ENCODE measurements at regions not wholly inside any gene's neighbourhood (a gene's known extent, or its start where the extent isn't known, plus 50 kb on each side); places are given as distances from the start of the nearest gene placed in this dataset.

DNA sequence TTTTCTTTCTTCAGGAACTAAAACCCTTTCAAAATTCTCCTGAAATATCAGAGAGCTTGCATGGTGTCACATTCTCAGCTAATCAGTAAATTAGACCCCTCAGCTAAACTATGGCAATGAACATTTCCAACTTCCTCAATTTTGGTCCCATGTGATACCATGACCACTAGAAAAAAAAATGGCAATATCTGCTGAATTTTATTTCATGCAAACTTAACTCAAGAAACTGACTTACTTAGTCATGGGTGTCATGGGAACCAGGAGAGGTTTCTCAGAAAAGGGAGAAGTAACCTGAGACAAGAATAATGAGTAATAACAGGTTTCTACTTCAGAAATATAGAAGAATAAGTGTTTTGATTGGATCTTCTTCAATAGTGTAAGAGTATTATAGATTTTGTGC is 784.6 kb upstream of the ALCAM start:
- ATAC-seq (no peak), FAIRE-seq (no peak), DNase-seq (ENCODE audit: low read depth in 1 of 2, low spot score in 1 of 2) (no peak)
- no peak overlapping the region for H3K4me2 ChIP-seq
- ChIA-PET CTCF (no interaction called here), POLR2A (no interaction called here)
- TF ChIP-seq, protein P1, sequence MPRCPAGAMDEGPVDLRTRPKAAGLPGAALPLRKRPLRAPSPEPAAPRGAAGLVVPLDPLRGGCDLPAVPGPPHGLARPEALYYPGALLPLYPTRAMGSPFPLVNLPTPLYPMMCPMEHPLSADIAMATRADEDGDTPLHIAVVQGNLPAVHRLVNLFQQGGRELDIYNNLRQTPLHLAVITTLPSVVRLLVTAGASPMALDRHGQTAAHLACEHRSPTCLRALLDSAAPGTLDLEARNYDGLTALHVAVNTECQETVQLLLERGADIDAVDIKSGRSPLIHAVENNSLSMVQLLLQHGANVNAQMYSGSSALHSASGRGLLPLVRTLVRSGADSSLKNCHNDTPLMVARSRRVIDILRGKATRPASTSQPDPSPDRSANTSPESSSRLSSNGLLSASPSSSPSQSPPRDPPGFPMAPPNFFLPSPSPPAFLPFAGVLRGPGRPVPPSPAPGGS (IDR thresholded peaks at IDR 0.05): no peak
- TF ChIP-seq POLR2AphosphoS2 (conservative IDR thresholded peaks at IDR 0.05; ENCODE audit: low read length): no peak
- TF ChIP-seq CBX2 (IDR thresholded peaks at IDR 0.05; ENCODE audit: borderline replicate concordance, low read depth): no peak
- TF ChIP-seq FOXS1 (CRISPR knock-in tag; IDR thresholded peaks at IDR 0.05): no peak
- TF ChIP-seq HOXB5 (CRISPR knock-in tag; IDR thresholded peaks at IDR 0.05): no peak
- no peak for TF ChIP-seq GATA3 (IDR thresholded peaks at IDR 0.05; ENCODE audit: borderline replicate concordance)
- TF ChIP-seq CBX8 (IDR thresholded peaks at IDR 0.05): no peak
- TF ChIP-seq KDM5A (IDR thresholded peaks at IDR 0.05): no peak
- TF ChIP-seq, protein P2, sequence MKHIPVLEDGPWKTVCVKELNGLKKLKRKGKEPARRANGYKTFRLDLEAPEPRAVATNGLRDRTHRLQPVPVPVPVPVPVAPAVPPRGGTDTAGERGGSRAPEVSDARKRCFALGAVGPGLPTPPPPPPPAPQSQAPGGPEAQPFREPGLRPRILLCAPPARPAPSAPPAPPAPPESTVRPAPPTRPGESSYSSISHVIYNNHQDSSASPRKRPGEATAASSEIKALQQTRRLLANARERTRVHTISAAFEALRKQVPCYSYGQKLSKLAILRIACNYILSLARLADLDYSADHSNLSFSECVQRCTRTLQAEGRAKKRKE (CRISPR knock-in tag; IDR thresholded peaks at IDR 0.05; ENCODE audit: low read depth): no peak
- no peak for TF ChIP-seq BHLHE40 (IDR thresholded peaks at IDR 0.05; ENCODE audit: low read depth, low read length)
- no peak for TF ChIP-seq SMC3 (IDR thresholded peaks at IDR 0.05)
- TF ChIP-seq, protein P3, sequence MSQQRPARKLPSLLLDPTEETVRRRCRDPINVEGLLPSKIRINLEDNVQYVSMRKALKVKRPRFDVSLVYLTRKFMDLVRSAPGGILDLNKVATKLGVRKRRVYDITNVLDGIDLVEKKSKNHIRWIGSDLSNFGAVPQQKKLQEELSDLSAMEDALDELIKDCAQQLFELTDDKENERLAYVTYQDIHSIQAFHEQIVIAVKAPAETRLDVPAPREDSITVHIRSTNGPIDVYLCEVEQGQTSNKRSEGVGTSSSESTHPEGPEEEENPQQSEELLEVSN (IDR thresholded peaks at IDR 0.05; ENCODE audit: borderline replicate concordance, low read depth): no peak
- TF ChIP-seq CHD2 (IDR thresholded peaks at IDR 0.05; ENCODE audit: low read length, partially characterized antibody): no peak
- no peak for TF ChIP-seq EHMT2 (IDR thresholded peaks at IDR 0.05; ENCODE audit: low read depth)
- no peak for TF ChIP-seq JUNB (IDR thresholded peaks at IDR 0.05)
- TF ChIP-seq, protein P4, sequence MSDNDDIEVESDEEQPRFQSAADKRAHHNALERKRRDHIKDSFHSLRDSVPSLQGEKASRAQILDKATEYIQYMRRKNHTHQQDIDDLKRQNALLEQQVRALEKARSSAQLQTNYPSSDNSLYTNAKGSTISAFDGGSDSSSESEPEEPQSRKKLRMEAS (IDR thresholded peaks at IDR 0.05): no peak
- TF ChIP-seq CEBPB (IDR thresholded peaks at IDR 0.05): no peak
- H3K27ac ChIP-seq: no peak overlapping the region
- H3K9me3 ChIP-seq: peaks cover 23% of the 10 kb centered on the region
- no peak overlapping the region for H3K4me3 ChIP-seq
- H3K4me1 ChIP-seq: no peaks in the 10 kb centered on the region

DNA sequence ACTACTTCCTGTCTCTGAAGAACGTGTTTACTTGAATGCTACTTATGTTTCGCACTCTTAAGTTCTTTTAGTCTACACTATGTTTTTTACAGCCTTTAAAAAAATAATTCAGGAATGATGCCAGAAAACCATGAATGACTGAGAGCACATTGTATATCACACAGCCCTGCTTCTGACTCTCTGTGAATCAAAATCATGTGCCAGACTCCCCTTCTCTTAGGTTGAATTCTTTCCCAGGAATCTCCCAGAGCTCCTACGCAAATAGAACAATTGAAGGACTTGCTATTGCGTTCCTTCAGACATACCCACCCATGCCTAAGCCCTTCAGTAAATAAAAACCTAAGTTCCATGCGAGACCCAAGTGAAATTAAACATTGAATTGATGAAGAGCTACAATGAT is 782.0 kb upstream of the ALCAM start:
- DNase-seq (ENCODE audit: low read depth in 1 of 2, low spot score in 1 of 2): peak in 1 of 2 experiments; percentile 6
- FAIRE-seq: no peak
- Histone ChIP-seq H3K4me3 (no peak overlapping the region), H3K4me2 (no peak overlapping the region), H3K4me1 (no peaks in the 10 kb centered on the region), H3K27ac (no peak overlapping the region), H3K9me3 (no peaks in the 10 kb centered on the region)
- 54% methylated on average over 5 of the region's 5 CpGs for WGBS (ENCODE audit: missing lambda C conversion rate)
- no peak for ATAC-seq
- TF ChIP-seq ESRRA (IDR thresholded peaks at IDR 0.05; ENCODE audit: borderline replicate concordance, low read length) (no peak), HOXB5 (CRISPR knock-in tag; IDR thresholded peaks at IDR 0.05) (no peak), GATA3 (IDR thresholded peaks at IDR 0.05; ENCODE audit: borderline replicate concordance) (no peak)
- TF ChIP-seq, protein P5, sequence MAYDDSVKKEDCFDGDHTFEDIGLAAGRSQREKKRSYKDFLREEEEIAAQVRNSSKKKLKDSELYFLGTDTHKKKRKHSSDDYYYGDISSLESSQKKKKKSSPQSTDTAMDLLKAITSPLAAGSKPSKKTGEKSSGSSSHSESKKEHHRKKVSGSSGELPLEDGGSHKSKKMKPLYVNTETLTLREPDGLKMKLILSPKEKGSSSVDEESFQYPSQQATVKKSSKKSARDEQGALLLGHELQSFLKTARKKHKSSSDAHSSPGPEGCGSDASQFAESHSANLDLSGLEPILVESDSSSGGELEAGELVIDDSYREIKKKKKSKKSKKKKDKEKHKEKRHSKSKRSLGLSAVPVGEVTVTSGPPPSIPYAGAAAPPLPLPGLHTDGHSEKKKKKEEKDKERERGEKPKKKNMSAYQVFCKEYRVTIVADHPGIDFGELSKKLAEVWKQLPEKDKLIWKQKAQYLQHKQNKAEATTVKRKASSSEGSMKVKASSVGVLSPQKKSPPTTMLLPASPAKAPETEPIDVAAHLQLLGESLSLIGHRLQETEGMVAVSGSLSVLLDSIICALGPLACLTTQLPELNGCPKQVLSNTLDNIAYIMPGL (CRISPR knock-in tag; IDR thresholded peaks at IDR 0.05; ENCODE audit: borderline replicate concordance): no peak
- TF ChIP-seq, protein P6, sequence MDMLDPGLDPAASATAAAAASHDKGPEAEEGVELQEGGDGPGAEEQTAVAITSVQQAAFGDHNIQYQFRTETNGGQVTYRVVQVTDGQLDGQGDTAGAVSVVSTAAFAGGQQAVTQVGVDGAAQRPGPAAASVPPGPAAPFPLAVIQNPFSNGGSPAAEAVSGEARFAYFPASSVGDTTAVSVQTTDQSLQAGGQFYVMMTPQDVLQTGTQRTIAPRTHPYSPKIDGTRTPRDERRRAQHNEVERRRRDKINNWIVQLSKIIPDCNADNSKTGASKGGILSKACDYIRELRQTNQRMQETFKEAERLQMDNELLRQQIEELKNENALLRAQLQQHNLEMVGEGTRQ (IDR thresholded peaks at IDR 0.05): no peak
- TF ChIP-seq, protein P3 (IDR thresholded peaks at IDR 0.05; ENCODE audit: borderline replicate concordance, low read depth): no peak
- ChIA-PET CTCF (no interaction called here), POLR2A (no interaction called here)

Data from A549 (cell line).